Progenitor cell of endocrine pancreas (in vitro differentiated cells): ENCODE measurements at regions not wholly inside any gene's neighbourhood (a gene's known extent, or its start where the extent isn't known, plus 50 kb on each side); places are given as distances from the start of the nearest gene placed in this dataset.

Experiments used
- DNase-seq: peaks from one replicate; pipeline ENCODE4 v3.0.0; 2021; ENCODE audit warnings: low spot score; ENCODE audit not compliant: unreplicated experiment
- H3K27ac Mint-ChIP-seq: 2 replicates; pipeline ENCODE4 v1.8.0; 2021; ENCODE audit warnings: mild to moderate bottlenecking, moderate library complexity, mixed read lengths
- H3K27me3 Mint-ChIP-seq: 2 replicates; pipeline ENCODE4 v1.8.0; 2021; ENCODE audit warnings: mixed read lengths
- H3K36me3 Mint-ChIP-seq: 2 replicates; pipeline ENCODE4 v1.8.0; 2022; ENCODE audit warnings: mixed read lengths; ENCODE audit not compliant: insufficient read depth
- H3K4me1 Mint-ChIP-seq: 2 replicates; pipeline ENCODE4 v1.8.0; 2021; ENCODE audit warnings: low read depth, mixed read lengths
- H3K4me3 Mint-ChIP-seq: 2 replicates; pipeline ENCODE4 v1.8.0; 2021; ENCODE audit warnings: low read depth, mild to moderate bottlenecking, moderate library complexity, mixed read lengths
- H3K9me3 Mint-ChIP-seq: 2 replicates; pipeline ENCODE4 v1.8.0; 2021; ENCODE audit warnings: low read depth, mixed read lengths
- CTCF ChIP-seq: fragments of 200-600 bp; sonication (generic); IDR thresholded peaks from one replicate; pipeline ENCODE4 v1.5.0; 2021; ENCODE audit warnings: antibody characterized with exemption, mild to moderate bottlenecking; ENCODE audit not compliant: unreplicated experiment

- Mint-ChIP-seq H3K4me1 (peaks cover 3% of the 10 kb centered on the region), H3K9me3 (no peaks in the 10 kb centered on the region), H3K27me3 (peaks cover 58% of the 10 kb centered on the region), H3K4me3 (no peak overlapping the region), H3K36me3 (no peaks in the 10 kb centered on the region), H3K27ac (no peak overlapping the region)
- no peak for DNase-seq
- no peak for TF ChIP-seq CTCF
These were observed 504.6 kb upstream of the B3GAT1 start for GRCh38 chr11:134916421-134917213.

- no peaks in the 10 kb centered on the region for H3K4me1 Mint-ChIP-seq
- H3K27me3 Mint-ChIP-seq, result peaks cover 61% of the 10 kb centered on the region
- H3K27ac Mint-ChIP-seq, result no peak overlapping the region
- no peak for DNase-seq
- H3K9me3 Mint-ChIP-seq, result no peaks in the 10 kb centered on the region
- no peak overlapping the region for H3K4me3 Mint-ChIP-seq
- no peaks in the 10 kb centered on the region for H3K36me3 Mint-ChIP-seq
- no peak for TF ChIP-seq CTCF
These were observed 503.8 kb upstream of the B3GAT1 start for GRCh38 chr11:134915881-134916280.

- DNase-seq, result no peak
- Mint-ChIP-seq H3K9me3 (no peaks in the 10 kb centered on the region), H3K27ac (no peak overlapping the region), H3K36me3 (no peaks in the 10 kb centered on the region), H3K27me3 (peaks cover 58% of the 10 kb centered on the region), H3K4me3 (no peak overlapping the region), H3K4me1 (no peaks in the 10 kb centered on the region)
- TF ChIP-seq CTCF, result no peak
These were observed 503.2 kb upstream of the B3GAT1 start for GRCh38 chr11:134915212-134915611.

GRCh38 chr11:134913999-134914590 is 502.1 kb upstream of the B3GAT1 start:
- peaks cover 2% of the 10 kb centered on the region for H3K4me1 Mint-ChIP-seq
- TF ChIP-seq CTCF, result no peak
- no peak overlapping the region for H3K4me3 Mint-ChIP-seq
- no peak overlapping the region for H3K27ac Mint-ChIP-seq
- DNase-seq, result no peak
- no peaks in the 10 kb centered on the region for H3K9me3 Mint-ChIP-seq
- no peaks in the 10 kb centered on the region for H3K36me3 Mint-ChIP-seq
- H3K27me3 Mint-ChIP-seq, result peaks cover 62% of the 10 kb centered on the region

GRCh38 chr11:134913391-134913790 is 501.3 kb upstream of the B3GAT1 start:
- Mint-ChIP-seq H3K4me3 (no peak overlapping the region), H3K27me3 (peaks cover 69% of the 10 kb centered on the region), H3K36me3 (no peaks in the 10 kb centered on the region), H3K27ac (no peak overlapping the region), H3K4me1 (peaks cover 2% of the 10 kb centered on the region), H3K9me3 (no peaks in the 10 kb centered on the region)
- DNase-seq, result no peak
- TF ChIP-seq CTCF, result no peak
